H1 (cell line): ENCODE measurements at regions not wholly inside any gene's neighbourhood (a gene's known extent, or its start where the extent isn't known, plus 50 kb on each side); places are given as distances from the start of the nearest gene placed in this dataset.

Experiments
- CTCF ChIA-PET: fragments of 300-600 bp; sonication (Branson Sonifier 250); formaldehyde crosslinking; loops from one replicate; lab custom pipeline; 2021; ENCODE audit not compliant: partially characterized antibody; lab: Charles Lee
- POLR2A ChIA-PET: fragments of 300-600 bp; sonication (Branson Sonifier 250); formaldehyde crosslinking; loops from one replicate; lab custom pipeline; 2021; ENCODE audit warnings: inconsistent platforms; ENCODE audit not compliant: partially characterized antibody; lab: Charles Lee
- DNase-seq, 2 experiments: peaks; one replicate each; pipeline versions ENCODE4 v3.0.0 to v3.0.0-alpha.2; 2010 to 2022; ENCODE audit warnings: low spot score in 2 of 2, low read depth in 1 of 2, mixed read lengths in 1 of 2
- FAIRE-seq: peaks from 2 replicates; lab custom pipeline; 2011; peaks lifted over from hg19 to GRCh38; lab: Jason Lieb, UNC
- H2AFZ ChIP-seq: 2 replicates; pipeline ENCODE4 v1.8.1; 2012; ENCODE audit warnings: low read length, inconsistent platforms
- H2AK5ac ChIP-seq: 2 replicates; pipeline ENCODE4 v1.6.1; 2013; ENCODE audit warnings: low read depth, low read length
- H2BK120ac ChIP-seq: replicated peaks from 2 replicates; pipeline ENCODE3; 2013; ENCODE audit warnings: low read depth, low read length, inconsistent platforms
- H2BK12ac ChIP-seq: 2 replicates; pipeline ENCODE4 v1.6.1; 2013; ENCODE audit warnings: low read depth, low read length
- H2BK15ac ChIP-seq: 2 replicates; pipeline ENCODE4 v1.6.1; 2013; ENCODE audit warnings: low read length
- H2BK20ac ChIP-seq: 2 replicates; pipeline ENCODE4 v1.6.1; 2013; ENCODE audit warnings: low read length
- H2BK5ac ChIP-seq: 2 replicates; pipeline ENCODE4 v1.6.1; 2013; ENCODE audit warnings: low read depth, low read length
- H3K14ac ChIP-seq: 2 replicates; pipeline ENCODE4 v1.6.1; 2013; ENCODE audit warnings: inconsistent platforms; ENCODE audit not compliant: insufficient read length
- H3K18ac ChIP-seq: 2 replicates; pipeline ENCODE4 v1.6.1; 2013; ENCODE audit warnings: low read length; ENCODE audit errors: extremely low read depth
- H3K23ac ChIP-seq: 2 replicates; pipeline ENCODE4 v1.6.1; 2013; ENCODE audit warnings: inconsistent platforms; ENCODE audit not compliant: insufficient read length
- H3K23me2 ChIP-seq: 2 replicates; pipeline ENCODE4 v1.6.1; 2013; ENCODE audit warnings: low read depth, low read length
- H3K27ac ChIP-seq: 2 replicates; pipeline ENCODE4 v1.6.1; 2011; ENCODE audit warnings: low read depth, low read length, inconsistent platforms
- H3K27me3 ChIP-seq, 4 experiments: replicated peaks in 1 of 4; 1 replicate in 1 of 4; 2 replicates in 3 of 4; pipeline versions ENCODE4 v1.6.1 to v1.8.1; 2011 to 2013; ENCODE audit warnings: low read length in 3 of 4, mild to moderate bottlenecking in 3 of 4, inconsistent platforms in 2 of 4, mixed read lengths in 2 of 4, moderate library complexity in 1 of 4; ENCODE audit not compliant: control insufficient read depth in 3 of 4, insufficient read depth in 3 of 4; ENCODE audit errors: extremely low read depth in 1 of 4
- H3K36me3 ChIP-seq, 4 experiments: 2 replicates each; pipeline versions ENCODE4 v1.6.1 to v1.8.1; 2011 to 2013; ENCODE audit warnings: mild to moderate bottlenecking in 4 of 4, low read length in 3 of 4, moderate library complexity in 2 of 4, control low read depth in 1 of 4, inconsistent platforms in 1 of 4; ENCODE audit not compliant: insufficient read depth in 4 of 4, control insufficient read depth in 2 of 4
- H3K4ac ChIP-seq: replicated peaks from 2 replicates; pipeline ENCODE3; 2013; ENCODE audit warnings: low read length, low read depth, mixed read lengths, inconsistent platforms; ENCODE audit not compliant: insufficient read length
- H3K4me1 ChIP-seq, 4 experiments: replicated peaks in 1 of 4; 1 replicate in 1 of 4; 2 replicates in 3 of 4; pipeline versions ENCODE4 v1.6.1 to v1.8.1; 2011 to 2013; ENCODE audit warnings: low read length in 3 of 4, inconsistent platforms in 2 of 4, mixed read lengths in 1 of 4; ENCODE audit not compliant: insufficient read depth in 4 of 4, control insufficient read depth in 3 of 4
- H3K4me2 ChIP-seq, 2 experiments: 2 replicates each; pipeline versions ENCODE4 v1.6.1 to v1.8.1; 2011 to 2013; ENCODE audit warnings: low read depth in 2 of 2, low read length in 2 of 2, control low read depth in 1 of 2, inconsistent platforms in 1 of 2, mild to moderate bottlenecking in 1 of 2; ENCODE audit not compliant: insufficient read depth in 1 of 2
- H3K4me3 ChIP-seq, 4 experiments: fragments of 200-600, 300-600 bp in 1 of 4; sonication (generic), shearing (Covaris generic), sonication (Bioruptor Twin) in 1 of 4; 2 replicates each; pipeline versions ENCODE4 v1.5.1 to v1.8.1; 2011 to 2016; ENCODE audit warnings: low read length in 4 of 4, low read depth in 3 of 4, control low read depth in 2 of 4, inconsistent platforms in 2 of 4, mild to moderate bottlenecking in 2 of 4, mixed read lengths in 1 of 4, moderate library complexity in 1 of 4; ENCODE audit not compliant: insufficient read depth in 2 of 4; ENCODE audit errors: extremely low read depth in 1 of 4
- H3K56ac ChIP-seq: replicated peaks from 2 replicates; pipeline ENCODE3; 2013; ENCODE audit warnings: low read depth, mild to moderate bottlenecking, mixed read lengths, low read length, inconsistent platforms; ENCODE audit not compliant: insufficient read length
- H3K79me1 ChIP-seq: 2 replicates; pipeline ENCODE4 v1.6.1; 2013; ENCODE audit warnings: low read depth, low read length, control low read depth
- H3K79me2 ChIP-seq, 2 experiments: 2 replicates each; pipeline versions ENCODE4 v1.6.1 to v1.8.1; 2012 to 2013; ENCODE audit warnings: low read length in 2 of 2, mild to moderate bottlenecking in 2 of 2, inconsistent platforms in 1 of 2; ENCODE audit not compliant: insufficient read depth in 2 of 2, control insufficient read depth in 1 of 2
- H3K9ac ChIP-seq, 4 experiments: replicated peaks in 1 of 4; 1 replicate in 1 of 4; 2 replicates in 3 of 4; pipeline versions ENCODE4 v1.6.1 to v1.8.1; 2011 to 2013; ENCODE audit warnings: low read depth in 3 of 4, low read length in 3 of 4, control low read depth in 2 of 4, mild to moderate bottlenecking in 2 of 4, moderate library complexity in 2 of 4, inconsistent platforms in 1 of 4; ENCODE audit errors: extremely low read depth in 1 of 4
- H3K9me3 ChIP-seq, 2 experiments: 2 replicates each; pipeline versions ENCODE4 v1.6.1 to v1.8.1; 2012 to 2013; ENCODE audit warnings: mild to moderate bottlenecking in 2 of 2, moderate library complexity in 2 of 2, control low read depth in 1 of 2, inconsistent platforms in 1 of 2, low read depth in 1 of 2, low read length in 1 of 2, mixed read lengths in 1 of 2; ENCODE audit not compliant: insufficient read depth in 2 of 2
- H4K20me1 ChIP-seq, 2 experiments: replicated peaks in 1 of 2; 2 replicates each; pipeline versions ENCODE3 to v1.8.1; 2011 to 2013; ENCODE audit warnings: inconsistent platforms in 2 of 2, low read length in 2 of 2, mild to moderate bottlenecking in 1 of 2; ENCODE audit not compliant: insufficient read depth in 2 of 2, control insufficient read depth in 1 of 2
- H4K5ac ChIP-seq: 2 replicates; pipeline ENCODE4 v1.6.1; 2013; ENCODE audit warnings: low read length, low read depth, mixed read lengths, inconsistent platforms; ENCODE audit not compliant: insufficient read length
- H4K8ac ChIP-seq: 2 replicates; pipeline ENCODE4 v1.8.0; 2013; ENCODE audit warnings: mild to moderate bottlenecking, moderate library complexity, low read length, inconsistent platforms; ENCODE audit not compliant: insufficient read depth; ENCODE audit errors: extremely low read depth
- H4K91ac ChIP-seq: replicated peaks from 2 replicates; pipeline ENCODE3; 2013; ENCODE audit warnings: low read length, mixed read lengths, inconsistent platforms; ENCODE audit not compliant: insufficient read length
- BACH1 ChIP-seq: IDR thresholded peaks from 2 replicates; pipeline ENCODE4 v1.6.1; 2012; ENCODE audit warnings: low read length, improper control_type of control experiment
- BCL11A ChIP-seq, 2 experiments: IDR thresholded peaks; one replicate each; pipeline ENCODE4 v1.6.1; 2011; ENCODE audit warnings: low read depth in 2 of 2, low read length in 2 of 2, mild to moderate bottlenecking in 2 of 2
- CEBPB ChIP-seq: IDR thresholded peaks from 2 replicates; pipeline ENCODE4 v1.6.1; 2012; ENCODE audit warnings: low read depth, low read length
- EZH2 ChIP-seq: fragments of 200-600 bp; sonication (generic); IDR thresholded peaks from 2 replicates; pipeline ENCODE4 v1.7.1; 2012; ENCODE audit warnings: low read depth, mild to moderate bottlenecking, moderate library complexity, low read length, inconsistent platforms; ENCODE audit not compliant: severe bottlenecking
- FOSL1 ChIP-seq: IDR thresholded peaks from 2 replicates; pipeline ENCODE4 v1.6.1; 2011; ENCODE audit warnings: mild to moderate bottlenecking, low read depth, low read length, moderate library complexity; ENCODE audit not compliant: insufficient read depth
- GABPA ChIP-seq: IDR thresholded peaks from 2 replicates; pipeline ENCODE4 v1.6.1; 2011; ENCODE audit warnings: mild to moderate bottlenecking, low read length, moderate library complexity, borderline replicate concordance; ENCODE audit not compliant: insufficient read depth
- HDAC6 ChIP-seq: IDR thresholded peaks from one replicate; pipeline ENCODE4 v1.7.1; 2012; ENCODE audit warnings: low read depth, mild to moderate bottlenecking, inconsistent platforms, low read length, moderate library complexity
- NRF1 ChIP-seq: IDR thresholded peaks from 2 replicates; pipeline ENCODE4 v1.6.1; 2011; ENCODE audit warnings: mild to moderate bottlenecking, low read depth, low read length, improper control_type of control experiment
- POLR2A ChIP-seq, 2 experiments: IDR thresholded peaks; 1 replicate in 1 of 2; 2 replicates in 1 of 2; pipeline ENCODE4 v1.6.1; 2011; ENCODE audit warnings: low read depth in 2 of 2, low read length in 2 of 2, mild to moderate bottlenecking in 2 of 2; ENCODE audit errors: control extremely low read depth in 1 of 2
- RAD21 ChIP-seq, 2 experiments: IDR thresholded peaks in 1 of 2; conservative IDR thresholded peaks in 1 of 2; 2 replicates each; pipeline ENCODE4 v1.6.1; 2011; ENCODE audit warnings: low read depth in 2 of 2, low read length in 2 of 2, improper control_type of control experiment in 1 of 2, inconsistent platforms in 1 of 2, mild to moderate bottlenecking in 1 of 2, moderate library complexity in 1 of 2
- RBBP5 ChIP-seq: IDR thresholded peaks from 2 replicates; pipeline ENCODE4 v1.7.1; 2012; ENCODE audit warnings: low read depth, mild to moderate bottlenecking, inconsistent platforms, low read length, moderate library complexity, borderline replicate concordance
- SIX5 ChIP-seq: IDR thresholded peaks from 2 replicates; pipeline ENCODE4 v1.6.1; 2011; ENCODE audit warnings: mild to moderate bottlenecking, low read depth, low read length
- TAF1 ChIP-seq: IDR thresholded peaks from 2 replicates; pipeline ENCODE4 v1.6.1; 2011; ENCODE audit warnings: mild to moderate bottlenecking, low read depth, low read length
- USF2 ChIP-seq: IDR thresholded peaks from 2 replicates; pipeline ENCODE4 v1.6.1; 2011; ENCODE audit warnings: low read length, improper control_type of control experiment
- WGBS, 2 experiments: shearing (Covaris generic) in 1 of 2; methylation state at CpG; one replicate each; pipeline versions ENCODE4 v1.1.6 to v1.1.7; 2013 to 2015; ENCODE audit warnings: low lambda C conversion rate in 2 of 2, mixed read lengths in 2 of 2, inconsistent platforms in 1 of 2, low coverage in 1 of 2, missing lambda C conversion rate in 1 of 2; ENCODE audit not compliant: insufficient replicate concordance in 2 of 2, insufficient coverage in 1 of 2, insufficient read length in 1 of 2; ENCODE audit errors: extremely low coverage in 1 of 2, missing lambda C conversion rate in 1 of 2; 5-methylcytosine and 5-hydroxymethylcytosine counted together

- Histone ChIP-seq H3K4me3 (no peak overlapping the region), H3K4me2 (no peak overlapping the region), H4K5ac (no peak overlapping the region), H3K79me1 (no peaks in the 10 kb centered on the region), H3K23ac (no peak overlapping the region), H2BK15ac (no peak overlapping the region), H4K8ac (no peak overlapping the region), H4K20me1 (no peaks in the 10 kb centered on the region), H2BK20ac (no peak overlapping the region), H3K9me3 (peaks cover 12% of the 10 kb centered on the region in 2 experiments; a peak in 3 of 4 replicates), H3K18ac (no peak overlapping the region), H3K9ac (no peak overlapping the region), H2BK12ac (no peak overlapping the region), H2BK120ac (no peak overlapping the region), H3K36me3 (no peaks in the 10 kb centered on the region), H2AK5ac (no peak overlapping the region), H3K27me3 (no peaks in the 10 kb centered on the region), H2BK5ac (no peak overlapping the region), H3K23me2 (no peaks in the 10 kb centered on the region), H3K4ac (no peak overlapping the region), H4K91ac (no peak overlapping the region), H3K56ac (no peak overlapping the region), H2AFZ (no peak overlapping the region), H3K4me1 (no peaks in the 10 kb centered on the region), H3K14ac (no peak overlapping the region), H3K27ac (no peak overlapping the region), H3K79me2 (no peaks in the 10 kb centered on the region)
- FAIRE-seq (no peak), DNase-seq (no peak)
- CTCF ChIA-PET = interaction anchor here (0.9 kb wide), 1 partner anchor 13 kb away, joined by 3 read pairs; no protein-coding TSS in a partner anchor
- POLR2A ChIA-PET = no interaction called here
- 92% methylated on average over 2 of the region's 2 CpGs; no CpG with 5 or more reads in 1 of the 2 experiments for WGBS, 2 experiments
- TF ChIP-seq HDAC6 = no peak
- TF ChIP-seq USF2 = no peak
- no peak for TF ChIP-seq SIX5
- TF ChIP-seq RAD21 (IDR thresholded peaks at IDR 0.05 in 1 of 2, conservative IDR thresholded peaks at IDR 0.05 in 1 of 2; ENCODE audit: low read depth in 2 of 2, low read length in 2 of 2) = no peak
- no peak for TF ChIP-seq BACH1
- no peak for TF ChIP-seq FOSL1
- TF ChIP-seq BCL11A (IDR thresholded peaks at IDR 0.05; ENCODE audit: low read depth in 2 of 2, low read length in 2 of 2) = no peak
- TF ChIP-seq POLR2A (IDR thresholded peaks at IDR 0.05; ENCODE audit: control extremely low read depth in 1 of 2, low read depth in 2 of 2, low read length in 2 of 2) = no peak
- no peak for TF ChIP-seq RBBP5
- no peak for TF ChIP-seq CEBPB
- no peak for TF ChIP-seq EZH2
- TF ChIP-seq GABPA = no peak
- TF ChIP-seq TAF1 = no peak
- no peak for TF ChIP-seq NRF1
Observed at GRCh38 chr13:32857077-32857476, 159.1 kb upstream of the KL start.
